ENCODE measurements at regions not wholly inside any gene's neighbourhood (a gene's known extent, or its start where the extent isn't known, plus 50 kb on each side); places are given as distances from the start of the nearest gene placed in this dataset.

- TF ChIP-seq EZH2 (IDR thresholded peaks at IDR 0.05; ENCODE audit: borderline replicate concordance, low read depth, low read length, severe bottlenecking) (no peak), POLR2A (IDR thresholded peaks at IDR 0.05; ENCODE audit: low read depth, low read length) (no peak), CTCF (IDR thresholded peaks at IDR 0.05; ENCODE audit: extremely low read depth in 1 of 2, insufficient read depth in 1 of 2, low read depth in 1 of 2, low read length in 2 of 2) (no peak), POLR2AphosphoS5 (IDR thresholded peaks at IDR 0.05; ENCODE audit: insufficient read depth, low read depth, low read length) (no peak), MAX (IDR thresholded peaks at IDR 0.05; ENCODE audit: insufficient read depth, insufficient read length) (no peak)
Observed at GRCh38 chr4:124854968-124855367, 142.4 kb upstream of the ANKRD50 start.
